HCT116 (cell line): ENCODE measurements at regions not wholly inside any gene's neighbourhood (a gene's known extent, or its start where the extent isn't known, plus 50 kb on each side); places are given as distances from the start of the nearest gene placed in this dataset.

Experiments used
- ATF3 ChIP-seq: IDR thresholded peaks from 2 replicates; pipeline ENCODE4 v1.6.1; 2012
- EZH2 ChIP-seq: fragments of 200-600 bp; sonication (generic); IDR thresholded peaks from 2 replicates; pipeline ENCODE4 v1.6.1; 2017; ENCODE audit warnings: antibody characterized with exemption, mixed run types

- TF ChIP-seq ATF3 (no peak), EZH2 (no peak)
These were observed 157.3 kb downstream of the NTMT2 start for GRCh38 chr1:170303034-170303433.
